ENCODE measurements at regions not wholly inside any gene's neighbourhood (a gene's known extent, or its start where the extent isn't known, plus 50 kb on each side); places are given as distances from the start of the nearest gene placed in this dataset.

DNA sequence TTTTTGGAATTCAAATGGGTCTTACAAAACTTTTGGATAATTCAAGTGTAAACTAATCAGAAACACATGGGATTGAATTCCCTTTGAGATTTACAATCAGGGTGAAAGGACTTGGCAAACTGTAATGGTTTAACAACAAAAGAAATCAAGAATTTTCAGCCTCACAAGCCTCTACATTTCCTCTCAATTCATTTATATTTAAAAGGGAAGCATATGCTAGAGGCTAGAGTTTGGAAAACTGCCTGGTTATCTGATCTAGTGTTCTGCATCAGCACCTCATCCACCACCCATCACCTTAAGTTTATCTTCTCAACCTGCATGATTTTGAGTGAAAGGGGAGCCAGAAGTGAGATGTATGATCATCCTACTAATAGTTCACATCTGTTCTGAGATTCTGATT lies 120.7 kb downstream of the TES start:
- no peak for TF ChIP-seq CTCF (conservative IDR thresholded peaks at IDR 0.05; ENCODE audit: low read length)
- DNase-seq (ENCODE audit: low read depth), result peak; percentile 96

GRCh38 chr7:116332766-116333165 lies 122.4 kb downstream of the TES start:
- no peak overlapping the region for H3K4me3 ChIP-seq (ENCODE audit: low read length)
- DNase-seq (ENCODE audit: low read depth), result no peak
- TF ChIP-seq CTCF (conservative IDR thresholded peaks at IDR 0.05; ENCODE audit: low read length), result no peak

More for the DNA sequence above, 120.7 kb downstream of the TES start:
- H3K4me3 ChIP-seq (ENCODE audit: low read length), result no peak overlapping the region

DNA sequence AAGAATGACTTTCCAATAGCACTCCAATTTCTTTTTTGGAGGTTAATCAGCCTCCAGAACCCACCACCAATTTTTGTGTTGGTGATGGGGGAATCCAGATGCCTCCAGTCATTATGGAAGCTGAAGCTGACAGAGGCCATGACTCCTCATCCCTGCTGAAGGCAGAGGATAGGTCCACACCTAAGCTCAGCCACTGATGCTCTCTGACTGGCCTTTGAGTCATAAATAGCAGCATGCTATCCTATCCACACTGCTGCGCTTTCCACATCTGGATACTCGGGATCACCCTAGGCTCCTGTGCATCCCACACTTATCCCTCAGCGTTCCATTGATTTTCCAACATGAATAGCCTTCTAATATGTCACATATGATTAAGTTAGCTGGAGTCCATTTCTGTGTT lies 124.2 kb downstream of the TES start:
- H3K4me3 ChIP-seq (ENCODE audit: low read length), result no peak overlapping the region
- TF ChIP-seq CTCF (conservative IDR thresholded peaks at IDR 0.05; ENCODE audit: low read length), result no peak
- no peak for DNase-seq (ENCODE audit: low read depth)

- no peak for DNase-seq (ENCODE audit: low read depth)
- TF ChIP-seq CTCF (conservative IDR thresholded peaks at IDR 0.05; ENCODE audit: low read length), result no peak
- H3K4me3 ChIP-seq (ENCODE audit: low read length), result no peak overlapping the region
These were observed 126.7 kb downstream of the TES start for GRCh38 chr7:116337018-116337417.

DNA sequence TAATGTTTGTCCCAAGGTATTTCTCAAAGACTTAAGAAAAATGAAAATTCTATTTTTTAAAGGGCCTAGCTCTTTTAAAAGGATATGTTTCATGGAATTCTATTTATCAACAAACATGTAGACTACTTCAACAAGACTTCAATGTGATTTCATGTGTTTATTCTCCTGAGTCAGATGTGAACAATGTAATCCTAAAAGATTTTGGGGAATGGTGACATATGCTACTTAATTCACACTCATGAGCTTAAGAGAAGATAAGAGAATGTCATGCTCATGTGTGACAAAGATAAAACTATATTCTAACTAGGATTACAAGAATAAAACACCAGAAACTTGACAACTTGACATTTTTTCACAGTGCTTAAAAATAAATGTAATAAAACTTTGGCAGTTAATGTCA lies 127.5 kb downstream of the TES start:
- H3K4me3 ChIP-seq (ENCODE audit: low read length), result no peak overlapping the region
- no peak for TF ChIP-seq CTCF (conservative IDR thresholded peaks at IDR 0.05; ENCODE audit: low read length)
- no peak for DNase-seq (ENCODE audit: low read depth)

GRCh38 chr7:116339564-116339963 lies 129.2 kb downstream of the TES start:
- no peak for TF ChIP-seq CTCF (conservative IDR thresholded peaks at IDR 0.05; ENCODE audit: low read length)
- H3K4me3 ChIP-seq (ENCODE audit: low read length), result no peak overlapping the region
- DNase-seq (ENCODE audit: low read depth), result no peak

GRCh38 chr7:116340201-116340847 lies 130.0 kb downstream of the TES start:
- no peak for TF ChIP-seq CTCF (conservative IDR thresholded peaks at IDR 0.05; ENCODE audit: low read length)
- DNase-seq (ENCODE audit: low read depth), result no peak
- no peak overlapping the region for H3K4me3 ChIP-seq (ENCODE audit: low read length)

Measured in AG10803 (cell line).